HEK293T (cell line): ENCODE measurements at regions not wholly inside any gene's neighbourhood (a gene's known extent, or its start where the extent isn't known, plus 50 kb on each side); places are given as distances from the start of the nearest gene placed in this dataset.

Experiments used
- BHLHE40 ChIP-seq: fragments of 450-650 bp; IDR thresholded peaks from 2 replicates; pipeline ENCODE4 v1.6.1; 2016; ENCODE audit warnings: mild to moderate bottlenecking, moderate library complexity, borderline replicate concordance
- CTBP1 ChIP-seq: fragments of 450-650 bp; IDR thresholded peaks from 2 replicates; pipeline ENCODE4 v1.6.1; 2016; ENCODE audit warnings: borderline replicate concordance
- FOXK2 ChIP-seq: fragments of 450-650 bp; IDR thresholded peaks from 2 replicates; pipeline ENCODE4 v1.6.1; 2016; ENCODE audit warnings: mild to moderate bottlenecking
- L3MBTL2 ChIP-seq: fragments of 450-650 bp; conservative IDR thresholded peaks from 2 replicates; pipeline ENCODE4 v1.6.1; 2016; ENCODE audit warnings: mild to moderate bottlenecking
- PKNOX1 ChIP-seq: fragments of 450-650 bp; IDR thresholded peaks from 2 replicates; pipeline ENCODE4 v1.6.1; 2016
- SP1 ChIP-seq: fragments of 450-650 bp; IDR thresholded peaks from 2 replicates; pipeline ENCODE4 v1.6.1; 2017
- ZNF384 ChIP-seq: fragments of 450-650 bp; IDR thresholded peaks from 2 replicates; pipeline ENCODE4 v1.6.1; 2016

- TF ChIP-seq PKNOX1 (no peak), CTBP1 (no peak), L3MBTL2 (no peak), FOXK2 (no peak), ZNF384 (no peak), SP1 (no peak), BHLHE40 (no peak)
Measured at GRCh38 chr6:115356371-115356770, 704.3 kb downstream of the FRK start.
